ENCODE measurements at regions not wholly inside any gene's neighbourhood (a gene's known extent, or its start where the extent isn't known, plus 50 kb on each side); places are given as distances from the start of the nearest gene placed in this dataset.

DNA sequence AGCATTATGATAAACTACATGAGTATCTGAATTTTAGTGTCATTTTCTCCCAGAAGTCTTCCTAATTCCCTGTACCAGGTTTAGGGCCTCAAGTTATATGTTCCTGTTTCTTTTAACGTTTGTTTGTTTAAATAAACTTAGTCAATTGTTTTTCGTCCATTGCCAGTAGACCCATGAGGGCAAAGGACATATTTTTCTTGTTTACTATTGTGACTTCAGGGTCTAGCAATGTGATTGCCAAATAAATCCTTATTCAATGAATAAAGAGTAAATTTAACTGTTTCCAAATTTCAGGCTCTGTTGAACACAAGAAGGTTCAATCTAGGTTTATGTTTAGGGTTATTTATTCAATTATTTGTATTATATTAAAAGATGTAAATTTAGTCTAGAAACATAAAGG is 391.6 kb upstream of the MGAT4C start:
- Mint-ChIP-seq H3K4me1 (ENCODE audit: low read depth) (no peaks in the 10 kb centered on the region), H3K9me3 (ENCODE audit: low read depth) (no peaks in the 10 kb centered on the region), H3K27ac (no peak overlapping the region), H3K4me3 (ENCODE audit: low read depth) (no peak overlapping the region), H3K27me3 (no peaks in the 10 kb centered on the region), H3K36me3 (ENCODE audit: insufficient read depth) (no peaks in the 10 kb centered on the region)
- TF ChIP-seq, protein P1, sequence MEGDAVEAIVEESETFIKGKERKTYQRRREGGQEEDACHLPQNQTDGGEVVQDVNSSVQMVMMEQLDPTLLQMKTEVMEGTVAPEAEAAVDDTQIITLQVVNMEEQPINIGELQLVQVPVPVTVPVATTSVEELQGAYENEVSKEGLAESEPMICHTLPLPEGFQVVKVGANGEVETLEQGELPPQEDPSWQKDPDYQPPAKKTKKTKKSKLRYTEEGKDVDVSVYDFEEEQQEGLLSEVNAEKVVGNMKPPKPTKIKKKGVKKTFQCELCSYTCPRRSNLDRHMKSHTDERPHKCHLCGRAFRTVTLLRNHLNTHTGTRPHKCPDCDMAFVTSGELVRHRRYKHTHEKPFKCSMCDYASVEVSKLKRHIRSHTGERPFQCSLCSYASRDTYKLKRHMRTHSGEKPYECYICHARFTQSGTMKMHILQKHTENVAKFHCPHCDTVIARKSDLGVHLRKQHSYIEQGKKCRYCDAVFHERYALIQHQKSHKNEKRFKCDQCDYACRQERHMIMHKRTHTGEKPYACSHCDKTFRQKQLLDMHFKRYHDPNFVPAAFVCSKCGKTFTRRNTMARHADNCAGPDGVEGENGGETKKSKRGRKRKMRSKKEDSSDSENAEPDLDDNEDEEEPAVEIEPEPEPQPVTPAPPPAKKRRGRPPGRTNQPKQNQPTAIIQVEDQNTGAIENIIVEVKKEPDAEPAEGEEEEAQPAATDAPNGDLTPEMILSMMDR (IDR thresholded peaks at IDR 0.05; ENCODE audit: unreplicated experiment), result no peak
- DNase-seq (ENCODE audit: low spot score, unreplicated experiment), result no peak

DNA sequence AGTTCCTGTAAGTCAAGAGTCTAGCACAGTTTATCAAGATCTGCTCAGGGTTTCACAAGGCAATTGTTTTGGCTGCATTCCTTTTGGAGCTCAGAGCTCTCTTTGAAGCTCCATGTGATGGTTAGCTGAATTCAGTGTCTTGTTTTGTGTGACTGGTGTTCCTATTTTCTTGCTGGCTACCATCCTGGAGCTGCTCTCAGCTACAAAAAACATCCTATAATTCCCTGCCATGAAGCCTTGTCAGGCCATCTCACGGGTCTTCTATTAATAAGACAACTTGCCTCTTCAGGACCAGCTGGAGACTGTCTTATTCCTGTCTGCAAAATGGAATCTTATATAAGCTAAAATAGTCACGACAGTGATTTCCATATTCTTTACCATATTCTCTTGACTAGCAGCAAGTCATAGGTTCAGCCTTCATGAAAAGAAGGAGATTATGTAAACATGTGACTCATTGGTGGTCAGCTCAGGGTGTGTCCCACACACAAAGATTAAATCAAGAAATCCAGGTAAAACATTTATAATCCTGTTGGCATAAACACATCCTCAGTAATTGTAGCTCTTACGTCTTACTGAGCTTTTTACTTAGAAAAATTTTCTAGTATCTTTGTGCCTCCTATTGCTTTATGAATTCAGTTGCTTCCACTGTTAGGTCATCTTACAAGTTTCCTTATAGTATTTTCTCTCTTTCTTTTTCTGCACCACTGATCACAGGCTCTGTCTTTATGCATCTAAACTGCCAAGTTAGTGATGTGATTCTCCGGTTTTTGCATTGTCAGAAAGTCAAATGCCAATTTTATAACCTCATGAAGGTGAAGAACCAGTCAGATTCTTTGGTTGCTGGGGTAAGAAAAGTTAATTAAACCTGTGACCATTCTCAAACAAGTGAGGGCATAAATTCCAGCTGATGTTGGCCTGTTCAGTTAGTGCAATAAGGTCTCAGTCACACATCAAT is 378.5 kb upstream of the MGAT4C start:
- Mint-ChIP-seq H3K27me3 (no peaks in the 10 kb centered on the region), H3K4me3 (ENCODE audit: low read depth) (no peak overlapping the region), H3K27ac (no peak overlapping the region), H3K4me1 (ENCODE audit: low read depth) (no peaks in the 10 kb centered on the region), H3K36me3 (ENCODE audit: insufficient read depth) (no peaks in the 10 kb centered on the region), H3K9me3 (ENCODE audit: low read depth) (no peaks in the 10 kb centered on the region)
- TF ChIP-seq, protein P1 (IDR thresholded peaks at IDR 0.05; ENCODE audit: unreplicated experiment), result no peak
- no peak for DNase-seq (ENCODE audit: low spot score, unreplicated experiment)

DNA sequence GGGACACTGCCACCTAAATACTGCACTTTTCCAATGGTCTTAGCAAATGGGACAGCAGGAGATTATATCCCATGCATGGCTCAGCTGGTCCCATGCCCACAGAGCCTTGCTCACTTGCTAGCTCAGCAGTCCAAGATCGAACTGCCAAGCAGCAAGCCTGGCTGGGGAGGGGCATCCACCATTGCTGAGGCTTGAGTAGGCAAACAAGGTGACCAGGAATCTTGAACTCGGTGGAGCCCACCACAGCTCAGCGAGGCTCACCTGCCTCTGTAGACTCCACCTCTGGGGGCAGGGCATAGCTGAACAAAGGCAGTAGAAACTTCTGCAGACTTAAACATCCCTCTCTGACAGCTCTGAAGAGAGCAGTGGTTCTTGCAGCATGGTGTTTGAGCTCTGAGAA is 370.8 kb upstream of the MGAT4C start:
- Mint-ChIP-seq H3K4me3 (ENCODE audit: low read depth) (no peak overlapping the region), H3K27ac (no peak overlapping the region), H3K4me1 (ENCODE audit: low read depth) (no peaks in the 10 kb centered on the region), H3K27me3 (no peaks in the 10 kb centered on the region), H3K9me3 (ENCODE audit: low read depth) (peaks cover 25% of the 10 kb centered on the region), H3K36me3 (ENCODE audit: insufficient read depth) (no peaks in the 10 kb centered on the region)
- TF ChIP-seq, protein P1 (IDR thresholded peaks at IDR 0.05; ENCODE audit: unreplicated experiment), result no peak
- no peak for DNase-seq (ENCODE audit: low spot score, unreplicated experiment)

DNA sequence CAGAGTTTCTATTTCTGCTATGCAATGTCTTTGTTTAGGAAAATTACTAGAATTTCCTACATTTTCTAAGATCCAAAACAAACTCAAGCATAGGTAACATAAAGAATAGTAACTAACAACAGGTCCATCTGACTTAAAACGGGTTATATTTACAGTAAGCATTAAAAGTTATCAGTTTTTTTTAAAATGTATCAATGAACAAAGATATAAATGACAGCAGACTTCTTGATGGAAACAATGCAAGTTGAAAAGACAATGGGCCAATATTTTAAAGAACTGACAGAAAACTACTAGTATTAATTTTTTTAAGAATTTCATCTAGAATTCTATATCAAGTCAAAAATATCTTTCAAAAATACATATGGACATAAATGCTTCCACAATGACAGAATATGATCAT is 367.1 kb upstream of the MGAT4C start:
- TF ChIP-seq, protein P1 (IDR thresholded peaks at IDR 0.05; ENCODE audit: unreplicated experiment), result no peak
- H3K27me3 Mint-ChIP-seq, result no peaks in the 10 kb centered on the region
- no peaks in the 10 kb centered on the region for H3K4me1 Mint-ChIP-seq (ENCODE audit: low read depth)
- no peaks in the 10 kb centered on the region for H3K36me3 Mint-ChIP-seq (ENCODE audit: insufficient read depth)
- no peak overlapping the region for H3K4me3 Mint-ChIP-seq (ENCODE audit: low read depth)
- no peak overlapping the region for H3K27ac Mint-ChIP-seq
- peaks cover 24% of the 10 kb centered on the region for H3K9me3 Mint-ChIP-seq (ENCODE audit: low read depth)
- DNase-seq (ENCODE audit: low spot score, unreplicated experiment), result no peak

DNA sequence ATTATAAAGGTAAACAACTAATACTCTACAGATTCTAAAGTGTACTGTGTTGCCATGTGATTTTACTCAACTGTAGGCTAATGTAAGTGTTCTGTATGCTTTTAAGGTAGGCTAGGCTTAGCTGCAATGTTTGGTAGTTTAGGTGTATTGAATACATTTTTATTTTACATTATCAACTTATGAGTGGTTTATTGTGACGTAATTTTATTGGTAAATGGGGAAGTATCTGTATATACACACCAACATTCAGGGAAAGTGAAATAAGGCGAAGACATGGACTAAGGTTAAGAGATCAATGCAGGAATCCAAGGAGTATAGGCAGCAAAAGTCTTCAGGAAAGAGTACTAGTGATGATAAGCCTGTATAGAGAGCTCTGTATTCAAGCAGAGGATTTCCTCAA is 365.8 kb upstream of the MGAT4C start:
- Mint-ChIP-seq H3K36me3 (ENCODE audit: insufficient read depth) (no peaks in the 10 kb centered on the region), H3K27ac (no peak overlapping the region), H3K4me3 (ENCODE audit: low read depth) (no peak overlapping the region), H3K9me3 (ENCODE audit: low read depth) (peaks cover 23% of the 10 kb centered on the region), H3K4me1 (ENCODE audit: low read depth) (no peaks in the 10 kb centered on the region), H3K27me3 (no peaks in the 10 kb centered on the region)
- TF ChIP-seq, protein P1 (IDR thresholded peaks at IDR 0.05; ENCODE audit: unreplicated experiment), result no peak
- no peak for DNase-seq (ENCODE audit: low spot score, unreplicated experiment)
